ENCODE measurements at regions not wholly inside any gene's neighbourhood (a gene's known extent, or its start where the extent isn't known, plus 50 kb on each side); places are given as distances from the start of the nearest gene placed in this dataset.

DNA sequence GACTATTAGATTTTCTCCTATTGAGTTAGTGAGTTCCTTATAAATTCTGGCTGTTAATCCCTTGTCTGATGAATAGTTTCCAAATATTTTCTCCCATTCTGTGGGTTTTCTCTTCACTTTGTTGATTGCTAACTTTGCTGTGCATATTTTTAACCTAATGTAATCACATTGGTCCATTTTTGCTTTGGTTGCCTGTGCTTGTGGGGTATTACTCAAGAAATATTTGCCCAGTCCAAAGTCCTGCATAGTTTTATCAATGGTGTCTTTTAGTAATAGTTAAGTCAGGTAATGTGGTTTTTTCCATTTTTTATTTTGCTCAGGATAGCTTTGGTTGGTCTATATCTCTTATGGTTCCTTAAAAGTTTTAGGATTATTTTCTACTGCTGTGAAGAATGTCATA, 490.3 kb downstream of the ARAP2 start:
- no TSS peak for BruUV-seq (replicated peaks)
- Histone ChIP-seq H3K4me2 (ENCODE audit: low read length) (no peak overlapping the region), H3K36me3 (ENCODE audit: low read depth, low read length) (no peaks in the 10 kb centered on the region), H3K27me3 (ENCODE audit: low read length) (no peaks in the 10 kb centered on the region), H3K9me2 (replicated peaks; ENCODE audit: low read length) (no peaks in the 10 kb centered on the region), H2AFZ (ENCODE audit: low read length) (no peak overlapping the region), H3K4me1 (ENCODE audit: insufficient read depth, low read length) (no peaks in the 10 kb centered on the region), H4K20me1 (ENCODE audit: low read length) (no peaks in the 10 kb centered on the region), H3K79me2 (ENCODE audit: low read length) (no peaks in the 10 kb centered on the region), H3K27ac (ENCODE audit: low read length) (no peak overlapping the region), H3K9me3 (ENCODE audit: low read length) (no peaks in the 10 kb centered on the region), H3F3A (ENCODE audit: low read length, unreplicated experiment) (no peaks in the 10 kb centered on the region), H3K9ac (ENCODE audit: low read length) (no peak overlapping the region), H3K4me3 (ENCODE audit: low read length) (no peak overlapping the region)
- DNase-seq (no peak), ATAC-seq (no peak)
- ChIA-PET POLR2A (ENCODE audit: unreplicated experiment) (no interaction called here), CTCF (no interaction called here)
- TF ChIP-seq, protein P1, sequence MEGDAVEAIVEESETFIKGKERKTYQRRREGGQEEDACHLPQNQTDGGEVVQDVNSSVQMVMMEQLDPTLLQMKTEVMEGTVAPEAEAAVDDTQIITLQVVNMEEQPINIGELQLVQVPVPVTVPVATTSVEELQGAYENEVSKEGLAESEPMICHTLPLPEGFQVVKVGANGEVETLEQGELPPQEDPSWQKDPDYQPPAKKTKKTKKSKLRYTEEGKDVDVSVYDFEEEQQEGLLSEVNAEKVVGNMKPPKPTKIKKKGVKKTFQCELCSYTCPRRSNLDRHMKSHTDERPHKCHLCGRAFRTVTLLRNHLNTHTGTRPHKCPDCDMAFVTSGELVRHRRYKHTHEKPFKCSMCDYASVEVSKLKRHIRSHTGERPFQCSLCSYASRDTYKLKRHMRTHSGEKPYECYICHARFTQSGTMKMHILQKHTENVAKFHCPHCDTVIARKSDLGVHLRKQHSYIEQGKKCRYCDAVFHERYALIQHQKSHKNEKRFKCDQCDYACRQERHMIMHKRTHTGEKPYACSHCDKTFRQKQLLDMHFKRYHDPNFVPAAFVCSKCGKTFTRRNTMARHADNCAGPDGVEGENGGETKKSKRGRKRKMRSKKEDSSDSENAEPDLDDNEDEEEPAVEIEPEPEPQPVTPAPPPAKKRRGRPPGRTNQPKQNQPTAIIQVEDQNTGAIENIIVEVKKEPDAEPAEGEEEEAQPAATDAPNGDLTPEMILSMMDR (conservative IDR thresholded peaks at IDR 0.05; ENCODE audit: low read depth, low read length): no peak
- TF ChIP-seq EZH2phosphoT487 (IDR thresholded peaks at IDR 0.05; ENCODE audit: borderline replicate concordance, low read length) (no peak), EZH2 (IDR thresholded peaks at IDR 0.05; ENCODE audit: low read length, unreplicated experiment) (no peak)
- intact Hi-C loops (cut with micrococcal nuclease): no loop called here

DNA sequence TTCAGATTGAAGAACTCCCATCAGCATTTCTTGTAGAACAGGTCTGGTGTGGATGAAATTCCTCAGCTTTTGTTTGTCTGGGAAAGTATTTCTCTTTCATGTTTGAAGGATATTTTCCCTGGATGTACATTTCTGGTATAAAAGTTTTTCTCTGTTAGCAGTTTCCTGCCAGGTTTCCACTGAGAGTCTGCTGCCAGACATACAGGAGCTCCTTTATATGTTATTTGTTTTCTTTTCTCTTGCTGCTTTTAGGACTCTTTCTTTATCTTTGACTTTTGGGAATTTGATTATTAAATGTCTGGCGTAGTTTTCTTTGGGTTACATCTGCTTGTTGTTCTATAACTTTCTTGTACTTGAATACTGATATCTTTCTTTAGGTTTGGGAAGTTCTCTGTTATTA, 486.5 kb downstream of the ARAP2 start:
- Histone ChIP-seq H3K4me3 (ENCODE audit: low read length) (no peak overlapping the region), H3K27me3 (ENCODE audit: low read length) (no peaks in the 10 kb centered on the region), H3K9me3 (ENCODE audit: low read length) (no peaks in the 10 kb centered on the region), H3K9ac (ENCODE audit: low read length) (no peak overlapping the region), H3K36me3 (ENCODE audit: low read depth, low read length) (no peaks in the 10 kb centered on the region), H3F3A (ENCODE audit: low read length, unreplicated experiment) (no peaks in the 10 kb centered on the region), H4K20me1 (ENCODE audit: low read length) (no peaks in the 10 kb centered on the region), H3K4me1 (ENCODE audit: insufficient read depth, low read length) (no peaks in the 10 kb centered on the region), H3K79me2 (ENCODE audit: low read length) (no peaks in the 10 kb centered on the region), H3K4me2 (ENCODE audit: low read length) (no peak overlapping the region), H3K27ac (ENCODE audit: low read length) (no peak overlapping the region), H3K9me2 (replicated peaks; ENCODE audit: low read length) (no peaks in the 10 kb centered on the region), H2AFZ (ENCODE audit: low read length) (no peak overlapping the region)
- DNase-seq (no peak), ATAC-seq (no peak)
- BruUV-seq (replicated peaks): no TSS peak
- CTCF ChIA-PET: no interaction called here
- TF ChIP-seq EZH2 (IDR thresholded peaks at IDR 0.05; ENCODE audit: low read length, unreplicated experiment) (no peak), EZH2phosphoT487 (IDR thresholded peaks at IDR 0.05; ENCODE audit: borderline replicate concordance, low read length) (no peak)
- TF ChIP-seq, protein P1 (conservative IDR thresholded peaks at IDR 0.05; ENCODE audit: low read depth, low read length): no peak
- POLR2A ChIA-PET (ENCODE audit: unreplicated experiment): no interaction called here
- intact Hi-C loops (cut with micrococcal nuclease): no loop called here

DNA sequence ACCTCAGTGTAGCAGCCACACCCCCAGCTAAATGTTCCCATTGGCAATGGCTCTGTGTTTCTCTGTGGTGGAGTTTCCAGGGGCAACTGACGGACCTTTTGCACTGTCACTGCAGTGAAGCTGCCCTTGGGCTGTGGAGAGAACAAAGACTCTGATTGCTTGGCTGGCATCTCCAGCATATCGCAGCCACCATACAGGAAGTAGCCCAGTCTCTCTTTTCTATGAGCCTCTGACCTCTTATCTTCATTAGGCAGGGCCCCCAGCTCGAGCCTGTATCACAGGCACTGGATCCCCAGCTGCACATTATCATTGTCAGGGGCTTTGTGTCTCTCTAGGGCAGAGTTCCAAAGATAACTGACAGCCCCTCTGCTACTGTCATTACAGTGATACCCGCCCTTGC, 483.5 kb downstream of the ARAP2 start:
- Histone ChIP-seq H3K27me3 (ENCODE audit: low read length) (no peaks in the 10 kb centered on the region), H3K9ac (ENCODE audit: low read length) (no peak overlapping the region)
- CTCF ChIA-PET: no interaction called here

More for the DNA sequence above, 483.5 kb downstream of the ARAP2 start:
- Histone ChIP-seq H3K27ac (ENCODE audit: low read length) (no peak overlapping the region), H4K20me1 (ENCODE audit: low read length) (no peaks in the 10 kb centered on the region), H3K4me3 (ENCODE audit: low read length) (no peak overlapping the region), H3K9me2 (replicated peaks; ENCODE audit: low read length) (no peaks in the 10 kb centered on the region), H3K4me2 (ENCODE audit: low read length) (no peak overlapping the region), H3K4me1 (ENCODE audit: insufficient read depth, low read length) (no peaks in the 10 kb centered on the region), H2AFZ (ENCODE audit: low read length) (no peak overlapping the region), H3K36me3 (ENCODE audit: low read depth, low read length) (no peaks in the 10 kb centered on the region), H3F3A (ENCODE audit: low read length, unreplicated experiment) (no peaks in the 10 kb centered on the region), H3K9me3 (ENCODE audit: low read length) (no peaks in the 10 kb centered on the region), H3K79me2 (ENCODE audit: low read length) (no peaks in the 10 kb centered on the region)
- TF ChIP-seq EZH2phosphoT487 (IDR thresholded peaks at IDR 0.05; ENCODE audit: borderline replicate concordance, low read length) (no peak), EZH2 (IDR thresholded peaks at IDR 0.05; ENCODE audit: low read length, unreplicated experiment) (no peak)
- POLR2A ChIA-PET (ENCODE audit: unreplicated experiment): no interaction called here
- ATAC-seq (no peak), DNase-seq (no peak)
- intact Hi-C loops (cut with micrococcal nuclease): no loop called here
- BruUV-seq (replicated peaks): no TSS peak
